Epithelial cell of esophagus (primary cell): ENCODE measurements at regions not wholly inside any gene's neighbourhood (a gene's known extent, or its start where the extent isn't known, plus 50 kb on each side); places are given as distances from the start of the nearest gene placed in this dataset.

ENCODE experiments used
- DNase-seq: peaks from one replicate; pipeline ENCODE4 v3.0.0; 2010; ENCODE audit warnings: low read depth
- H3K4me3 ChIP-seq: 2 replicates; pipeline ENCODE4 v1.5.1; 2011; ENCODE audit warnings: mild to moderate bottlenecking, low read length, control low read depth
- CTCF ChIP-seq: IDR thresholded peaks from 2 replicates; pipeline ENCODE4 v1.5.1; 2011; ENCODE audit warnings: low read depth, mild to moderate bottlenecking, low read length, control low read depth, inconsistent platforms; ENCODE audit not compliant: insufficient read depth; ENCODE audit errors: missing control alignments

GRCh38 chr9:614431-614830 lies 227.1 kb upstream of the DMRT1 start:
- DNase-seq = no peak
- H3K4me3 ChIP-seq = no peak overlapping the region
- no peak for TF ChIP-seq CTCF

GRCh38 chr9:615756-616155 lies 225.7 kb upstream of the DMRT1 start:
- no peak for TF ChIP-seq CTCF
- no peak overlapping the region for H3K4me3 ChIP-seq
- DNase-seq = peak; percentile 74

GRCh38 chr9:616694-617093 lies 224.8 kb upstream of the DMRT1 start:
- no peak for TF ChIP-seq CTCF
- DNase-seq = no peak
- H3K4me3 ChIP-seq = no peak overlapping the region

GRCh38 chr9:617445-618085 lies 223.9 kb upstream of the DMRT1 start:
- DNase-seq = no peak
- no peak overlapping the region for H3K4me3 ChIP-seq
- no peak for TF ChIP-seq CTCF

- DNase-seq = peak; percentile 51
- no peak for TF ChIP-seq CTCF
- no peak overlapping the region for H3K4me3 ChIP-seq
Measured at GRCh38 chr9:618478-618877, 223.0 kb upstream of the DMRT1 start.

- H3K4me3 ChIP-seq = no peak overlapping the region
- no peak for TF ChIP-seq CTCF
- peak; percentile 44 for DNase-seq
Measured at GRCh38 chr9:621201-621855, 220.2 kb upstream of the DMRT1 start.
